Transverse colon (tissue), 4 donors: ENCODE measurements at regions not wholly inside any gene's neighbourhood (a gene's known extent, or its start where the extent isn't known, plus 50 kb on each side); places are given as distances from the start of the nearest gene placed in this dataset.
A peak's percentile ranks its signal among the peaks of the same experiment; 100 is the strongest.

Source experiments
- DNase-seq: peaks from one replicate; pipeline ENCODE4 v3.0.0-alpha.2; 2019
- H3K27ac ChIP-seq, 4 donors: fragments of 200-600 bp; sonication (generic); 2 replicates each; pipeline ENCODE4 v1.5.1; 2016 to 2018; ENCODE audit warnings: inconsistent platforms in 4 of 4
- H3K27me3 ChIP-seq: fragments of 200-600 bp; sonication (generic); 2 replicates; pipeline ENCODE4 v1.5.1; 2017; ENCODE audit warnings: inconsistent platforms
- H3K36me3 ChIP-seq, 4 donors: fragments of 200-600 bp; sonication (generic); 2 replicates each; pipeline ENCODE4 v1.5.1; 2017 to 2019; ENCODE audit warnings: inconsistent platforms in 4 of 4
- H3K4me1 ChIP-seq, 4 donors: fragments of 200-600 bp; sonication (generic); 2 replicates each; pipeline ENCODE4 v1.5.1; 2017 to 2020; ENCODE audit warnings: inconsistent platforms in 4 of 4
- H3K4me3 ChIP-seq, 4 donors: fragments of 200-600 bp; sonication (generic); 1 replicate in 1 of 4; 2 replicates in 3 of 4; pipeline versions ENCODE4 v1.5.1 to v1.6.1; 2017 to 2019; ENCODE audit warnings: inconsistent platforms in 4 of 4
- H3K9me3 ChIP-seq, 2 donors: fragments of 200-600 bp; sonication (generic); 2 replicates each; pipeline ENCODE4 v1.5.1; 2017 to 2019; ENCODE audit warnings: inconsistent platforms in 2 of 2
- EP300 ChIP-seq: sonication (generic); formaldehyde crosslinking; IDR thresholded peaks from one replicate; pipeline ENCODE4 v1.6.1; 2017; ENCODE audit warnings: antibody characterized with exemption, low read depth
- POLR2A ChIP-seq: fragments of 450-650 bp; IDR thresholded peaks from one replicate; pipeline ENCODE4 v1.6.1; 2016; ENCODE audit warnings: antibody characterized with exemption, mild to moderate bottlenecking, moderate library complexity
- POLR2AphosphoS5 ChIP-seq, 3 donors: sonication (generic); formaldehyde crosslinking; IDR thresholded peaks; one replicate each; pipeline ENCODE4 v1.6.1; 2016; ENCODE audit warnings: antibody characterized with exemption in 3 of 3
- WGBS, 2 donors: methylation state at CpG; one replicate each; pipeline ENCODE4 v1.1.5; 2018; ENCODE audit warnings: low coverage in 1 of 2; 5-methylcytosine and 5-hydroxymethylcytosine counted together
- in situ Hi-C, 4 donors: fragments of 200-750 bp; cut with MboI; loops; one replicate each; pipeline versions ENCODE4 v1.15.0 to v1.15.1; 2017; ENCODE audit warnings: low sequenced_read_pairs in 3 of 4, low pct_ligation_motif_present in 1 of 4, low pct_unique_long_range_greater_than_20kb in 1 of 4
- intact Hi-C: fragments of 100-400 bp; cut with DNase I; formaldehyde crosslinking; loops from one replicate; pipeline ENCODE4 v1.15.1; 2023; ENCODE audit warnings: low total_unique reads
- TF ChIP-seq, protein P1 (sequence below), 5 experiments: fragments of 200-600 bp in 3 of 5; fragments of 450-650 bp in 2 of 5; sonication (generic) in 3 of 5; IDR thresholded peaks; 1 replicate in 2 of 5; 2 replicates in 3 of 5; pipeline ENCODE4 v1.5.1; 2016 to 2017; ENCODE audit warnings: antibody characterized with exemption in 5 of 5, inconsistent platforms in 3 of 5, mild to moderate bottlenecking in 2 of 5, moderate library complexity in 1 of 5

DNA sequence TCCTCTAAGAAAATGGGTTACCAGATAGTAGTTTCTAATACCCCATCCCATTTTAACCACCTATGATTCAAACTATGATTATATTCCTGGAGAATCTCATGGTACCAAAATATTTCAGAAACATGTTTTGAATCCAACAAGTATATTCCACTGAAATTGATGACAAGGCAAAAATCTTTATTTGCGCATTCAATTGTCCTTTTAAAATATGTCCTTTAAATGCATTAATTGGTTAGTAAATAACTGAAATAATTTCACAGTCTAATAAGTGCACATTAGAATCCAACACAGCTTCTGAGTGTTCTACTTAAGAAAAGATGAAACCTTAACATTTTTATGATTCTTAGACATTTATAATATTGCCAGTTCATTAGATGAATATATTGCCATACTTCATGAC lies 356.6 kb downstream of the SETD4 start:
- no peaks in the 10 kb centered on the region for H3K9me3 ChIP-seq

GRCh38 chr21:35699361-35699760 lies 361.0 kb downstream of the SETD4 start:
- Histone ChIP-seq H3K36me3 (no peaks in the 10 kb centered on the region), H3K27ac (no peak overlapping the region), H3K9me3 (no peaks in the 10 kb centered on the region), H3K4me3 (no peak overlapping the region), H3K4me1 (peaks cover 0 to 5% (median 0%) of the 10 kb centered on the region in 4 donors), H3K27me3 (peaks cover 3% of the 10 kb centered on the region)
- intact Hi-C loops (no loop called here), in situ Hi-C loops (no loop called here)
- no peak for DNase-seq
- TF ChIP-seq POLR2AphosphoS5 (IDR thresholded peaks at IDR 0.05) (no peak), POLR2A (no peak), EP300 (no peak)
- TF ChIP-seq, protein P1, sequence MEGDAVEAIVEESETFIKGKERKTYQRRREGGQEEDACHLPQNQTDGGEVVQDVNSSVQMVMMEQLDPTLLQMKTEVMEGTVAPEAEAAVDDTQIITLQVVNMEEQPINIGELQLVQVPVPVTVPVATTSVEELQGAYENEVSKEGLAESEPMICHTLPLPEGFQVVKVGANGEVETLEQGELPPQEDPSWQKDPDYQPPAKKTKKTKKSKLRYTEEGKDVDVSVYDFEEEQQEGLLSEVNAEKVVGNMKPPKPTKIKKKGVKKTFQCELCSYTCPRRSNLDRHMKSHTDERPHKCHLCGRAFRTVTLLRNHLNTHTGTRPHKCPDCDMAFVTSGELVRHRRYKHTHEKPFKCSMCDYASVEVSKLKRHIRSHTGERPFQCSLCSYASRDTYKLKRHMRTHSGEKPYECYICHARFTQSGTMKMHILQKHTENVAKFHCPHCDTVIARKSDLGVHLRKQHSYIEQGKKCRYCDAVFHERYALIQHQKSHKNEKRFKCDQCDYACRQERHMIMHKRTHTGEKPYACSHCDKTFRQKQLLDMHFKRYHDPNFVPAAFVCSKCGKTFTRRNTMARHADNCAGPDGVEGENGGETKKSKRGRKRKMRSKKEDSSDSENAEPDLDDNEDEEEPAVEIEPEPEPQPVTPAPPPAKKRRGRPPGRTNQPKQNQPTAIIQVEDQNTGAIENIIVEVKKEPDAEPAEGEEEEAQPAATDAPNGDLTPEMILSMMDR (IDR thresholded peaks at IDR 0.05), result no peak
- WGBS, 2 donors, result 75 to 81% methylated on average over 2 to 3 of the region's 3 CpGs

More for the DNA sequence above, 356.6 kb downstream of the SETD4 start:
- Histone ChIP-seq H3K36me3 (no peaks in the 10 kb centered on the region), H3K4me1 (no peaks in the 10 kb centered on the region), H3K4me3 (no peak overlapping the region), H3K27me3 (peaks cover 3% of the 10 kb centered on the region), H3K27ac (no peak overlapping the region)
- no peak for DNase-seq
- in situ Hi-C loops (no loop called here), intact Hi-C loops (no loop called here)
- TF ChIP-seq, protein P1 (IDR thresholded peaks at IDR 0.05), result no peak
- no peak for TF ChIP-seq POLR2AphosphoS5 (IDR thresholded peaks at IDR 0.05)
- TF ChIP-seq POLR2A, result no peak
- no peak for TF ChIP-seq EP300
- WGBS, 2 donors, result 95 to 97% methylated on average over 1 of the region's 1 CpG

- intact Hi-C loops (no loop called here), in situ Hi-C loops (no loop called here)
- DNase-seq, result peak; percentile 46
- no peaks in the 10 kb centered on the region for H3K36me3 ChIP-seq
- WGBS, 2 donors, result 7% methylated on average over 3 of the region's 3 CpGs; no CpG with 5 or more reads in 1 of the 2 donors
- H3K4me3 ChIP-seq, result no peak overlapping the region
- H3K4me1 ChIP-seq, result peaks cover 0 to 5% (median 0%) of the 10 kb centered on the region in 4 donors
- no peaks in the 10 kb centered on the region for H3K9me3 ChIP-seq
- no peak overlapping the region for H3K27ac ChIP-seq
- no peaks in the 10 kb centered on the region for H3K27me3 ChIP-seq
- TF ChIP-seq POLR2AphosphoS5 (IDR thresholded peaks at IDR 0.05) (no peak), POLR2A (no peak), EP300 (no peak)
- TF ChIP-seq, protein P1 (IDR thresholded peaks at IDR 0.05), result no peak
Observed at GRCh38 chr21:35697321-35697808, 363.0 kb downstream of the SETD4 start.

DNA sequence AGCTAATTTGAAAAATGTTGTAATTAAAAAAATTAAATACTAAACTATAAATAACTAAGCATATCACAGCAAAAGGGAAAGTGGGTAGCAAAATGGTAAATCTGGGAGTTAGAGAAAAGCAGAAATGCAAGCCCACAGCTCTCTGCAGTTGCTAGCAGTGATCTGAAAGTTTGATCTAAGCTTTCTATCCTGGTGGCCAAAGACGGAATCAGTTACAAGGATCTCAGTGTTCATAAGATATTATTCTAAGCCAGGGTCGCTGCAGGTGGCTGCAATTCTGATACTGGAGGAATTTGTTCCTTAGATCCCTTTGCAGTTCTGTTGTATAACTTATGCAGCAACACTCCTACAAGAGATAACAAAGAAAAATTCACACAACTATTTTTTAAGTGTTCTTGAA lies 363.7 kb downstream of the SETD4 start:
- intact Hi-C loops, result no loop called here
- no peak for TF ChIP-seq EP300
- no peak for DNase-seq

DNA sequence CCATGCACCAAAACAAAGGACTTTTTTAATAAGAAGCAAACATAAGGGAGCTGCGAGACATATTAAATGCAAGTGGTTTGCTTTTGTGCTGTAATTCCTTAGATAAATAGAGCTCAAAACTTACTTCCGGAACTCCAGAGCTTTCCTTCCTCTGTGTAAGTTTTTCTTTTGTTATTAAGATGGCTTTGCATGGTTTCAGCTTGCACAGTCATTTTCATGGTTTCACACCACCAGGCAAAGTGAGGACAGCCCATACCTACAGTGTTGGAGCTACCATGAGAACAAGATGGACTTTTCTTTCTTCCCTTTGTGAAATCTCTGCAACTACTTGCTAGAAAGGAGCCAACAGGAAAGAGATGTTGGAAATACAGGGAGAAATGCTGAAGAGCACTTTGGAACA lies 368.0 kb downstream of the SETD4 start:
- in situ Hi-C loops (no loop called here), intact Hi-C loops (no loop called here)
- no peak for TF ChIP-seq EP300
- no peak for TF ChIP-seq POLR2AphosphoS5 (IDR thresholded peaks at IDR 0.05)
- TF ChIP-seq, protein P1 (IDR thresholded peaks at IDR 0.05), result no peak
- no peak for TF ChIP-seq POLR2A
- Histone ChIP-seq H3K4me3 (no peak overlapping the region), H3K36me3 (no peaks in the 10 kb centered on the region), H3K27me3 (no peaks in the 10 kb centered on the region), H3K4me1 (no peaks in the 10 kb centered on the region), H3K27ac (no peak overlapping the region), H3K9me3 (no peaks in the 10 kb centered on the region)
- no peak for DNase-seq
- 83 to 88% methylated on average over 2 of the region's 2 CpGs for WGBS, 2 donors

More for the DNA sequence above, 363.7 kb downstream of the SETD4 start:
- Histone ChIP-seq H3K27ac (no peak overlapping the region), H3K27me3 (no peaks in the 10 kb centered on the region), H3K36me3 (no peaks in the 10 kb centered on the region), H3K9me3 (no peaks in the 10 kb centered on the region), H3K4me1 (peaks cover 0 to 5% (median 0%) of the 10 kb centered on the region in 4 donors), H3K4me3 (no peak overlapping the region)
- in situ Hi-C loops, result no loop called here
- WGBS, 2 donors, result 52 to 62% methylated on average over 2 of the region's 2 CpGs
